ENCODE measurements at regions not wholly inside any gene's neighbourhood (a gene's known extent, or its start where the extent isn't known, plus 50 kb on each side); places are given as distances from the start of the nearest gene placed in this dataset.
"Not testable (repeated sequence)": the region's sequence is repeated elsewhere in the genome, so short reads cannot be mapped to it uniquely, and the experiment has no call there.

GRCh38 chr22:16388616-16389015, 204.0 kb downstream of the CCT8L2 start:
- not testable (repeated sequence) for TF ChIP-seq CTCF (conservative IDR thresholded peaks at IDR 0.05 in 1 of 2, IDR thresholded peaks at IDR 0.05 in 1 of 2; ENCODE audit: extremely low read depth in 1 of 2, insufficient read depth in 1 of 2, low read depth in 1 of 2, low read length in 2 of 2); EZH2 (IDR thresholded peaks at IDR 0.05; ENCODE audit: borderline replicate concordance, low read length)
